GM23248 (cell line): ENCODE measurements at regions not wholly inside any gene's neighbourhood (a gene's known extent, or its start where the extent isn't known, plus 50 kb on each side); places are given as distances from the start of the nearest gene placed in this dataset.
A peak's percentile ranks its signal among the peaks of the same experiment; 100 is the strongest.

Experiments
- DNase-seq: peaks from one replicate; pipeline ENCODE4 v3.0.0-alpha.2; 2015
- H2AFZ ChIP-seq: fragments of 200-600 bp; sonication (generic); 2 replicates; pipeline ENCODE4 v1.6.1; 2016; ENCODE audit warnings: antibody characterized with exemption
- H3F3A ChIP-seq: fragments of 200-600 bp; sonication (generic); 2 replicates; pipeline ENCODE4 v1.6.1; 2016; ENCODE audit warnings: mild to moderate bottlenecking, antibody characterized with exemption, mixed run types; ENCODE audit not compliant: insufficient read depth
- H3K27ac ChIP-seq: fragments of 200-600 bp; sonication (generic); 2 replicates; pipeline ENCODE4 v1.5.1; 2016; ENCODE audit warnings: mild to moderate bottlenecking
- H3K27me3 ChIP-seq: fragments of 200-600 bp; sonication (generic); replicated peaks from 2 replicates; pipeline ENCODE4 v1.6.1; 2016; ENCODE audit warnings: mild to moderate bottlenecking; ENCODE audit not compliant: insufficient read depth
- H3K36me3 ChIP-seq: fragments of 200-600 bp; sonication (generic); 2 replicates; pipeline ENCODE4 v1.6.1; 2016; ENCODE audit warnings: low read depth, mild to moderate bottlenecking
- H3K4me1 ChIP-seq: fragments of 200-600 bp; sonication (generic); 2 replicates; pipeline ENCODE4 v1.6.1; 2016; ENCODE audit warnings: mild to moderate bottlenecking; ENCODE audit not compliant: insufficient read depth
- H3K4me2 ChIP-seq: fragments of 200-600 bp; sonication (generic); one replicate; pipeline ENCODE4 v1.6.1; 2016; ENCODE audit warnings: mild to moderate bottlenecking; ENCODE audit not compliant: unreplicated experiment
- H3K4me3 ChIP-seq: fragments of 200-600 bp; sonication (generic); 2 replicates; pipeline ENCODE4 v1.5.1; 2016; ENCODE audit warnings: mild to moderate bottlenecking
- H3K79me2 ChIP-seq: fragments of 200-600 bp; sonication (generic); 2 replicates; pipeline ENCODE4 v1.6.1; 2016; ENCODE audit warnings: mild to moderate bottlenecking; ENCODE audit not compliant: insufficient read depth
- H3K9ac ChIP-seq: fragments of 200-600 bp; sonication (generic); 2 replicates; pipeline ENCODE4 v1.6.1; 2016; ENCODE audit warnings: mild to moderate bottlenecking
- H3K9me2 ChIP-seq: fragments of 200-600 bp; sonication (generic); 2 replicates; pipeline ENCODE4 v1.6.1; 2016; ENCODE audit warnings: mixed run types, mild to moderate bottlenecking, moderate library complexity; ENCODE audit not compliant: insufficient read depth
- H3K9me3 ChIP-seq: fragments of 200-600 bp; sonication (generic); one replicate; pipeline ENCODE4 v1.6.1; 2017; ENCODE audit warnings: low read depth
- H4K20me1 ChIP-seq: fragments of 200-600 bp; sonication (generic); 2 replicates; pipeline ENCODE4 v1.6.0; 2016; ENCODE audit not compliant: insufficient read depth
- EZH2 ChIP-seq: fragments of 200-600 bp; sonication (generic); IDR thresholded peaks from 2 replicates; pipeline ENCODE4 v1.6.1; 2018; ENCODE audit warnings: antibody characterized with exemption, mild to moderate bottlenecking; ENCODE audit not compliant: insufficient read depth, poor library complexity, severe bottlenecking
- EZH2phosphoT487 ChIP-seq: fragments of 200-600 bp; sonication (generic); IDR thresholded peaks from 2 replicates; pipeline ENCODE4 v1.6.1; 2018; ENCODE audit warnings: antibody characterized with exemption, moderate library complexity, mild to moderate bottlenecking, low read depth; ENCODE audit not compliant: insufficient read depth
- WGBS, 2 experiments: methylation state at CpG; one replicate each; pipeline ENCODE4 v1.1.6; 2015 to 2017; ENCODE audit warnings: low lambda C conversion rate in 2 of 2, low coverage in 1 of 2; ENCODE audit errors: missing lambda C conversion rate in 2 of 2; 5-methylcytosine and 5-hydroxymethylcytosine counted together
- in situ Hi-C: fragments of 300-500 bp; cut with MboI; formaldehyde crosslinking; loops from 2 replicates; pipeline ENCODE4 v1.15.0; 2020

GRCh38 chr3:159413319-159413718 is 575.3 kb upstream of the IL12A start:
- no peak for TF ChIP-seq EZH2phosphoT487
- no peak for TF ChIP-seq EZH2
- H3K27me3 ChIP-seq, result no peaks in the 10 kb centered on the region
- H3F3A ChIP-seq, result no peaks in the 10 kb centered on the region; the same call in 1 of the 2 replicates
- H4K20me1 ChIP-seq, result no peaks in the 10 kb centered on the region
- H2AFZ ChIP-seq, result no peak overlapping the region
- peaks cover 8% of the 10 kb centered on the region for H3K9me3 ChIP-seq
- 24 to 25% methylated on average over 2 of the region's 2 CpGs for WGBS, 2 experiments
- H3K9me2 ChIP-seq, result no peaks in the 10 kb centered on the region
- no peaks in the 10 kb centered on the region for H3K36me3 ChIP-seq
- no peak overlapping the region for H3K27ac ChIP-seq
- no peaks in the 10 kb centered on the region for H3K79me2 ChIP-seq
- no peak for DNase-seq
- in situ Hi-C loops, result no loop called here
- H3K4me3 ChIP-seq, result no peak overlapping the region
- H3K4me1 ChIP-seq, result peaks cover 6% of the 10 kb centered on the region
- no peak overlapping the region for H3K9ac ChIP-seq
- H3K4me2 ChIP-seq, result no peak overlapping the region

- Histone ChIP-seq H3K4me3 (no peak overlapping the region), H3K9me2 (no peaks in the 10 kb centered on the region), H3K27me3 (no peaks in the 10 kb centered on the region), H3F3A (no peaks in the 10 kb centered on the region; the same call in 1 of the 2 replicates), H3K9ac (no peak overlapping the region), H4K20me1 (no peaks in the 10 kb centered on the region), H3K4me1 (peaks cover 14% of the 10 kb centered on the region), H3K79me2 (no peaks in the 10 kb centered on the region), H3K27ac (no peak overlapping the region), H3K36me3 (no peaks in the 10 kb centered on the region), H2AFZ (no peak overlapping the region), H3K9me3 (no peaks in the 10 kb centered on the region), H3K4me2 (no peak overlapping the region)
- in situ Hi-C loops, result no loop called here
- WGBS, 2 experiments, result 4 to 16% methylated on average over 2 of the region's 2 CpGs
- TF ChIP-seq EZH2phosphoT487 (no peak), EZH2 (no peak)
- DNase-seq, result no peak
These were observed 571.8 kb upstream of the IL12A start for GRCh38 chr3:159416856-159417255.

GRCh38 chr3:159417761-159418160 is 570.9 kb upstream of the IL12A start:
- H3K4me3 ChIP-seq, result no peak overlapping the region
- H3K27ac ChIP-seq, result no peak overlapping the region
- H3K4me1 ChIP-seq, result peaks cover 14% of the 10 kb centered on the region
- H3K9me2 ChIP-seq, result no peaks in the 10 kb centered on the region
- H2AFZ ChIP-seq, result no peak overlapping the region
- 28 to 42% methylated on average over 2 of the region's 2 CpGs for WGBS, 2 experiments
- TF ChIP-seq EZH2 (no peak), EZH2phosphoT487 (no peak)
- no peaks in the 10 kb centered on the region for H3K27me3 ChIP-seq
- H4K20me1 ChIP-seq, result no peaks in the 10 kb centered on the region
- in situ Hi-C loops, result no loop called here
- no peaks in the 10 kb centered on the region for H3K79me2 ChIP-seq
- no peak overlapping the region for H3K9ac ChIP-seq
- H3F3A ChIP-seq, result no peaks in the 10 kb centered on the region; the same call in 1 of the 2 replicates
- DNase-seq, result peak; percentile 18
- no peaks in the 10 kb centered on the region for H3K36me3 ChIP-seq
- H3K4me2 ChIP-seq, result no peak overlapping the region
- no peaks in the 10 kb centered on the region for H3K9me3 ChIP-seq

- Histone ChIP-seq H3K4me3 (no peak overlapping the region), H3K9ac (no peak overlapping the region), H3K79me2 (no peaks in the 10 kb centered on the region), H3K27me3 (no peaks in the 10 kb centered on the region), H3K27ac (no peak overlapping the region), H4K20me1 (no peaks in the 10 kb centered on the region), H3K4me2 (peak overlapping the region; percentile 8), H3K36me3 (no peaks in the 10 kb centered on the region), H3K4me1 (peaks cover 14% of the 10 kb centered on the region), H3K9me2 (no peaks in the 10 kb centered on the region), H2AFZ (peak overlapping the region; percentile 69), H3F3A (no peaks in the 10 kb centered on the region; the same call in 1 of the 2 replicates), H3K9me3 (no peaks in the 10 kb centered on the region)
- in situ Hi-C loops, result no loop called here
- TF ChIP-seq EZH2, result no peak
- no peak for TF ChIP-seq EZH2phosphoT487
- WGBS, 2 experiments, result 18 to 34% methylated on average over 4 of the region's 4 CpGs
- peak; percentile 60 for DNase-seq
These were observed 569.8 kb upstream of the IL12A start for GRCh38 chr3:159418571-159419526.
